Neural cell (in vitro differentiated cells): ENCODE measurements at regions not wholly inside any gene's neighbourhood (a gene's known extent, or its start where the extent isn't known, plus 50 kb on each side); places are given as distances from the start of the nearest gene placed in this dataset.

Experiments used
- H2AFZ ChIP-seq: fragments of 200-600, 300-800 bp; sonication (generic), shearing (Covaris generic); 2 replicates; pipeline ENCODE4 v1.6.0; 2014; ENCODE audit warnings: low read depth, mild to moderate bottlenecking, antibody characterized with exemption, low read length, moderate library complexity
- H3F3A ChIP-seq: fragments of 200-600 bp; shearing (Covaris generic); 2 replicates; pipeline ENCODE4 v1.6.1; 2016; ENCODE audit warnings: mild to moderate bottlenecking, moderate library complexity, mixed read lengths, antibody characterized with exemption, low read length; ENCODE audit not compliant: insufficient read depth, poor library complexity, severe bottlenecking
- H3K27ac ChIP-seq: fragments of 200-600, 300-800 bp; sonication (generic), shearing (Covaris generic); 2 replicates; pipeline ENCODE4 v1.5.1; 2014; ENCODE audit warnings: mild to moderate bottlenecking, low read length, moderate library complexity
- H3K27me3 ChIP-seq: fragments of 300-800, 200-600 bp; sonication (generic), shearing (Covaris generic); 2 replicates; pipeline ENCODE4 v1.6.0; 2014; ENCODE audit warnings: mild to moderate bottlenecking, low read depth, low read length, moderate library complexity; ENCODE audit not compliant: insufficient read depth
- H3K36me3 ChIP-seq: fragments of 300-800, 200-600 bp; sonication (generic), shearing (Covaris generic); 2 replicates; pipeline ENCODE4 v1.5.1; 2014; ENCODE audit warnings: mild to moderate bottlenecking, antibody characterized with exemption, low read length, moderate library complexity; ENCODE audit not compliant: insufficient read depth
- H3K4me2 ChIP-seq: fragments of 300-800, 200-600 bp; sonication (generic), shearing (Covaris generic); 2 replicates; pipeline ENCODE4 v1.6.0; 2014; ENCODE audit warnings: mild to moderate bottlenecking, low read length
- H3K4me3 ChIP-seq: fragments of 300-800, 200-600 bp; sonication (generic), shearing (Covaris generic); 2 replicates; pipeline ENCODE4 v1.5.1; 2014; ENCODE audit warnings: mild to moderate bottlenecking, low read length, moderate library complexity
- H3K79me2 ChIP-seq: fragments of 200-600 bp; shearing (Covaris generic); replicated peaks from 2 replicates; pipeline ENCODE4 v1.6.0; 2014; ENCODE audit warnings: mild to moderate bottlenecking, low read length, moderate library complexity; ENCODE audit not compliant: insufficient read depth
- H3K9ac ChIP-seq: fragments of 300-800, 200-600 bp; sonication (generic), shearing (Covaris generic); 2 replicates; pipeline ENCODE4 v1.6.1; 2016; ENCODE audit warnings: mild to moderate bottlenecking, low read length, mixed read lengths
- H3K9me2 ChIP-seq: fragments of 200-600 bp; shearing (Covaris generic); 2 replicates; pipeline ENCODE4 v1.6.1; 2016; ENCODE audit warnings: mild to moderate bottlenecking, low read length, mixed read lengths; ENCODE audit not compliant: insufficient read depth
- H3K9me3 ChIP-seq: fragments of 200-600, 300-800 bp; sonication (generic), shearing (Covaris generic); 2 replicates; pipeline ENCODE4 v1.6.1; 2016; ENCODE audit warnings: mild to moderate bottlenecking, mixed run types, low read length, moderate library complexity, mixed read lengths
- H4K20me1 ChIP-seq: fragments of 200-600 bp; shearing (Covaris generic); 2 replicates; pipeline ENCODE4 v1.6.1; 2016; ENCODE audit warnings: mild to moderate bottlenecking, mixed run types; ENCODE audit not compliant: insufficient read depth
- CTCF ChIP-seq: fragments of 450-650 bp; IDR thresholded peaks from 2 replicates; pipeline ENCODE4 v1.5.1; 2014; ENCODE audit warnings: antibody characterized with exemption, mild to moderate bottlenecking, moderate library complexity; ENCODE audit not compliant: poor library complexity, severe bottlenecking
- EP300 ChIP-seq: fragments of 450-650 bp; conservative IDR thresholded peaks from 2 replicates; pipeline ENCODE4 v1.6.1; 2014; ENCODE audit warnings: antibody characterized with exemption, mild to moderate bottlenecking, moderate library complexity; ENCODE audit not compliant: poor library complexity, severe bottlenecking
- EZH2 ChIP-seq: fragments of 200-600, 300-800 bp; shearing (Covaris generic), sonication (generic); IDR thresholded peaks from 2 replicates; pipeline ENCODE4 v1.6.1; 2014; ENCODE audit warnings: antibody characterized with exemption, low read length, borderline replicate concordance, mild to moderate bottlenecking; ENCODE audit not compliant: insufficient read depth, poor library complexity, severe bottlenecking
- MXI1 ChIP-seq: fragments of 450-650 bp; conservative IDR thresholded peaks from 2 replicates; pipeline ENCODE4 v1.6.1; 2014; ENCODE audit warnings: antibody characterized with exemption, mild to moderate bottlenecking; ENCODE audit not compliant: poor library complexity, severe bottlenecking
- POLR2AphosphoS5 ChIP-seq: IDR thresholded peaks from 2 replicates; pipeline ENCODE4 v1.6.1; 2012
- RAD21 ChIP-seq: fragments of 450-650 bp; conservative IDR thresholded peaks from 2 replicates; pipeline ENCODE4 v1.6.1; 2014; ENCODE audit warnings: antibody characterized with exemption, mild to moderate bottlenecking, moderate library complexity
- REST ChIP-seq: IDR thresholded peaks from 2 replicates; pipeline ENCODE4 v1.6.1; 2012; ENCODE audit warnings: borderline replicate concordance
- SMC3 ChIP-seq: fragments of 450-650 bp; conservative IDR thresholded peaks from 2 replicates; pipeline ENCODE4 v1.6.1; 2014; ENCODE audit warnings: antibody characterized with exemption, mild to moderate bottlenecking, moderate library complexity; ENCODE audit not compliant: poor library complexity
- TAF1 ChIP-seq: IDR thresholded peaks from 2 replicates; pipeline ENCODE4 v1.6.1; 2012; ENCODE audit warnings: low read depth

GRCh38 chr5:120985526-120985925 lies 521.4 kb downstream of the PRR16 start:
- no peak overlapping the region for H2AFZ ChIP-seq
- no peaks in the 10 kb centered on the region for H4K20me1 ChIP-seq
- no peak overlapping the region for H3K27ac ChIP-seq
- no peaks in the 10 kb centered on the region for H3K36me3 ChIP-seq
- TF ChIP-seq CTCF: no peak
- TF ChIP-seq REST: no peak
- TF ChIP-seq MXI1: no peak
- no peak for TF ChIP-seq POLR2AphosphoS5
- no peak for TF ChIP-seq TAF1
- TF ChIP-seq RAD21: no peak
- no peak for TF ChIP-seq EP300
- no peak for TF ChIP-seq SMC3
- no peaks in the 10 kb centered on the region for H3K9me2 ChIP-seq
- H3K79me2 ChIP-seq: no peaks in the 10 kb centered on the region
- H3K4me2 ChIP-seq: no peak overlapping the region
- no peak overlapping the region for H3K9ac ChIP-seq
- peaks cover 4% of the 10 kb centered on the region for H3F3A ChIP-seq
- H3K9me3 ChIP-seq: no peaks in the 10 kb centered on the region
- H3K4me3 ChIP-seq: no peak overlapping the region
- H3K27me3 ChIP-seq: peaks cover 3% of the 10 kb centered on the region

- Histone ChIP-seq H3K9ac (no peak overlapping the region), H3K36me3 (no peaks in the 10 kb centered on the region), H3K9me2 (no peaks in the 10 kb centered on the region), H3K4me2 (peak overlapping the region; percentile 46), H3K27ac (no peak overlapping the region), H3K79me2 (no peaks in the 10 kb centered on the region), H3K9me3 (no peaks in the 10 kb centered on the region), H2AFZ (no peak overlapping the region), H3F3A (peaks cover 4% of the 10 kb centered on the region), H4K20me1 (no peaks in the 10 kb centered on the region), H3K4me3 (peak overlapping the region; percentile 20), H3K27me3 (peaks cover 7% of the 10 kb centered on the region)
- TF ChIP-seq SMC3: no peak
Measured at GRCh38 chr5:120988491-120988890, 524.4 kb downstream of the PRR16 start.

GRCh38 chr5:120988941-120989340 lies 524.8 kb downstream of the PRR16 start:
- Histone ChIP-seq H3K9me3 (no peaks in the 10 kb centered on the region), H3K79me2 (no peaks in the 10 kb centered on the region), H3K36me3 (no peaks in the 10 kb centered on the region), H3K4me2 (peak overlapping the region; percentile 46), H3K27ac (no peak overlapping the region), H3K27me3 (peaks cover 7% of the 10 kb centered on the region), H3K9me2 (no peaks in the 10 kb centered on the region), H3K9ac (no peak overlapping the region), H3K4me3 (peak overlapping the region; percentile 20), H3F3A (peaks cover 4% of the 10 kb centered on the region), H4K20me1 (no peaks in the 10 kb centered on the region), H2AFZ (no peak overlapping the region)
- TF ChIP-seq TAF1 (no peak), RAD21 (no peak), SMC3 (no peak), POLR2AphosphoS5 (no peak), MXI1 (no peak), EZH2 (no peak), EP300 (no peak), CTCF (no peak), REST (no peak)
